HG02588 (cell line): ENCODE measurements at regions not wholly inside any gene's neighbourhood (a gene's known extent, or its start where the extent isn't known, plus 50 kb on each side); places are given as distances from the start of the nearest gene placed in this dataset.

Experiments used
- ATAC-seq: cut with Tn5 transposase; IDR thresholded peaks from one replicate; pipeline ENCODE4 v1.9.1; 2021; ENCODE audit warnings: mild to moderate bottlenecking, moderate library complexity; ENCODE audit not compliant: unreplicated experiment

DNA sequence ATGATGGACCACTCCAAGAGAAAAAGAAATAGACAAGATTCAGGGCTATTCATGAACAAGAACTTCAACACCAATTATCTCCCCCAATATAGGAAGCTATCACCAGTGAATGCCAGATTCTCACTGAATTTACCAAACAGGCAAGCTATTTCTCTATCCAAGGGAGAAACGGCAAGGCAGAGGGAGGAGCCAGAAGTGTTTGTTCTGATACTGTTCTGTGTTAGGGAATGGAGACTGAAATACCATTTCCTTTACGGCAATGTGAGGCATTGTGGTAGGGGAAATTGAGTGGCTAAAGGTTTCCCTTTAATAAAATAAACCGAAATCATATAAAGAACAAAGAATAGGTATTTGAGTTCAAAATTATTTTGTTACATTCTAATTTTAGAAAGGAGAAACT, 68.0 kb upstream of the ALDH1A1 start:
- no peak for ATAC-seq

DNA sequence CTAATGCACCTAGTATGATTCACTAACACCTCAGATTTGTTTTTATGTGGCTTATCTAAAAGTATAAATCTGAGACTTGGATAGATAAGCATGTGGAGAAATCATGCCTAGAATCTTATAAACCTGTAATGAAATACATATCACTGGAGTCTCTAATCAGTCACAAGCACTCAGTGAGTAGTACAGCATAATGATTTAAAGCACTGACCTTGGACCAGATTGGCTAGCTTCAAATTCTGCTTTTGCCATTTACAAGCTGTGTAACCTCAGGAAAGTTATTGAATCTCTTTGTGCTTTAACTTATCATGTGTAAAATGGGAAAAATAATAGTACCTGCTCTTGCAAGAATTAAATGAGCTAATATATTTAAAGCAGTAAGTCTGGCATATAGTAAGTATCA, 61.2 kb upstream of the ALDH1A1 start:
- no peak for ATAC-seq

DNA sequence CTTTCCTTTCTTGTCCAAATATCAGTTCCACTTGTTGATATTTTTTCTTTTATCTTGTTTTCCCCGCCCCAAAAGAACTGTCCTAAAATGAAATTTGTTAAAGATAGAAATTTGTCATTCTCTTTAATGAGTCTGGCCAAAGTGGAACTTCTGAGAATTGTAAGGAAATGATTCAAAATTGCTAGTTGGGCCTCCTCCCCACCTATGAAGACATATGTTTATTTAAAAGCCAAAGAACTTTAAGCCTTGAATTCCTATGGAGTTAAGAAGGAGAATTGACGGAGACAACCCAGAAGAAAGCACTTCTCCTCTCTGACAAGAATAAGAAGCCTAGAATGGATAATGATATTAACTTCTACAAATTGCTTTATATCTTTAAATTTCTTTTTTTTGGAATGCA, 59.1 kb upstream of the ALDH1A1 start:
- ATAC-seq = no peak

DNA sequence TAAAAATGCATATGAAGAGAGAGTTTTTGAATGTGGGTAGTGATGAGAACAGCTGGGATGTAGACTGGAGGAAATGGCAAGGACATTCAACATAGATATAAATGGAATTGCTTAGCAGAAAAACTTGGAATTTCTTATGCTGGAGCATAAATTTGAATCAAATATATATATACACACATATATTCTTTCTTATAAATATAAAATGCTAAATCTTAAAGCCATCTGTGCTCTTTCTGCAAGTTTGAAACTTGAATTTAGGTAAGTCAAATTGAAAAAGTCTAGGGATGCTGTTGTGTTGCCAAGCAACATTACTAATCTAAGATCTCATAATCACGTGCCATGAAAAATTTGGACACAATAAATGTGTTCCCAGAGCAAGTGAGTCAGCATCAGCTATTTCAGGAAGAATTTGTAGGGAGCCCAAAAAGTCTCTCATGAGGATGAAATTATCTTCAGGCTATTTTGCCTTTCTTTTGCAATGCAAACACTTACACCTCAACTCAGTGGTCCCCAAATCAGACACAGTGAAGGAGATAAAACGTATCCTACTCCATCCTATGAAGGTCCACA, 58.4 kb upstream of the ALDH1A1 start:
- no peak for ATAC-seq

GRCh38 chr9:73009649-73010288, 56.9 kb upstream of the ALDH1A1 start:
- ATAC-seq = no peak

DNA sequence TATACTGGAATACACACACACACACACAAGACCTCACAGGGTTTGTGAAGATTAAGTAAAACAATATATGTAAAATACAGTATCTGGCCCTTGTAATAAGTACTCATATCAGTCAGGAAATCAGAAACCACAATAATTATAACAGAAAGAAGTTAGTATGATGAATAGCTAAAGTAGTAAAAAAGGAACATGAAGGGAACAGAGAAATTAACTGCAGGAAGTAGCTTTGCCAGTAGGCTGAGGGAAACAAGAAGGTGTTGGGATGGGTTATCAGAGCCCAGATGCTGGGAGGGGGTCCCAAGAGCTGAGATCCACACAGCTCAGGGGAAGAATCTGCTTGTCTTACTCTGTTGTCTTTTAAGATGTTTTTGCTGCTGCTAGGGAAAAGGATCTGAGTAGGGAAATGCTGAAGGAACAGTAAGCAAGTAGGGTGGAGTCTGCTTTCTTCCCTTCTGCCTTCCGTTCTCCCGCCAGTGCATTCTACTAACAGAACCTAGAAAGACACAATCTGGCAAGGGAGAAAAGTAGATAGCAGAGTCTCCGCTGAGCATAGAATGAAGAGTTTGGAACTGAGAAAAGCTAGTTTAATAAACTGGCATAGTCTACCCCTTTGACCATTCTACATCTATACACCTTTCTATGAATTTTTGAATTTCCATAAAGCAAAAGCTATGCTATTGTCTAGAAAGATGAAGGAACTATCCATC, 55.3 kb upstream of the ALDH1A1 start:
- ATAC-seq = no peak

GRCh38 chr9:73006986-73007385, 54.1 kb upstream of the ALDH1A1 start:
- no peak for ATAC-seq
